HEK293T (cell line): ENCODE measurements at regions not wholly inside any gene's neighbourhood (a gene's known extent, or its start where the extent isn't known, plus 50 kb on each side); places are given as distances from the start of the nearest gene placed in this dataset.

Experiments
- L3MBTL2 ChIP-seq: fragments of 450-650 bp; conservative IDR thresholded peaks from 2 replicates; pipeline ENCODE4 v1.6.1; 2016; ENCODE audit warnings: mild to moderate bottlenecking
- SP1 ChIP-seq: fragments of 450-650 bp; IDR thresholded peaks from 2 replicates; pipeline ENCODE4 v1.6.1; 2017

GRCh38 chr2:145503511-145503910 lies 983.6 kb upstream of the ZEB2 start:
- no peak for TF ChIP-seq L3MBTL2
- no peak for TF ChIP-seq SP1
